ENCODE measurements at regions not wholly inside any gene's neighbourhood (a gene's known extent, or its start where the extent isn't known, plus 50 kb on each side); places are given as distances from the start of the nearest gene placed in this dataset.

- no TSS peak for BruUV-seq (replicated peaks)
- H3K9ac ChIP-seq (ENCODE audit: low read depth, low read length): no peak overlapping the region
- H2AK5ac ChIP-seq (ENCODE audit: low read depth, low read length): no peak overlapping the region
- no CpG with 5 or more reads among the region's 4 CpGs for WGBS, 2 experiments (ENCODE audit: extremely low coverage in 2 of 2, insufficient read length in 1 of 2)
- no peak overlapping the region for H3K4me3 ChIP-seq (ENCODE audit: insufficient read depth, low read depth, low read length)
- no peak overlapping the region for H3K27ac ChIP-seq (ENCODE audit: insufficient read depth, low read length)
- no peaks in the 10 kb centered on the region for H3K36me3 ChIP-seq (ENCODE audit: control insufficient read depth, insufficient read depth, low read length)
- no peak overlapping the region for H4K5ac ChIP-seq (ENCODE audit: low read depth, low read length)
- TF ChIP-seq BHLHE40 (IDR thresholded peaks at IDR 0.05; ENCODE audit: low read depth, low read length): no peak
- no peak for TF ChIP-seq SMC3 (IDR thresholded peaks at IDR 0.05; ENCODE audit: low read depth, low read length)
- TF ChIP-seq, protein P1, sequence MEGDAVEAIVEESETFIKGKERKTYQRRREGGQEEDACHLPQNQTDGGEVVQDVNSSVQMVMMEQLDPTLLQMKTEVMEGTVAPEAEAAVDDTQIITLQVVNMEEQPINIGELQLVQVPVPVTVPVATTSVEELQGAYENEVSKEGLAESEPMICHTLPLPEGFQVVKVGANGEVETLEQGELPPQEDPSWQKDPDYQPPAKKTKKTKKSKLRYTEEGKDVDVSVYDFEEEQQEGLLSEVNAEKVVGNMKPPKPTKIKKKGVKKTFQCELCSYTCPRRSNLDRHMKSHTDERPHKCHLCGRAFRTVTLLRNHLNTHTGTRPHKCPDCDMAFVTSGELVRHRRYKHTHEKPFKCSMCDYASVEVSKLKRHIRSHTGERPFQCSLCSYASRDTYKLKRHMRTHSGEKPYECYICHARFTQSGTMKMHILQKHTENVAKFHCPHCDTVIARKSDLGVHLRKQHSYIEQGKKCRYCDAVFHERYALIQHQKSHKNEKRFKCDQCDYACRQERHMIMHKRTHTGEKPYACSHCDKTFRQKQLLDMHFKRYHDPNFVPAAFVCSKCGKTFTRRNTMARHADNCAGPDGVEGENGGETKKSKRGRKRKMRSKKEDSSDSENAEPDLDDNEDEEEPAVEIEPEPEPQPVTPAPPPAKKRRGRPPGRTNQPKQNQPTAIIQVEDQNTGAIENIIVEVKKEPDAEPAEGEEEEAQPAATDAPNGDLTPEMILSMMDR (conservative IDR thresholded peaks at IDR 0.05; ENCODE audit: low read depth, low read length): no peak
- no peak for TF ChIP-seq RFX5 (IDR thresholded peaks at IDR 0.05; ENCODE audit: low read depth, low read length)
- no peak for TF ChIP-seq NFE2L2 (IDR thresholded peaks at IDR 0.05; ENCODE audit: low read depth, low read length)
- TF ChIP-seq POLR2A (IDR thresholded peaks at IDR 0.05; ENCODE audit: low read depth, low read length): no peak
- TF ChIP-seq CHD1 (IDR thresholded peaks at IDR 0.05; ENCODE audit: low read depth, low read length): no peak
- no peak for TF ChIP-seq ELK1 (IDR thresholded peaks at IDR 0.05; ENCODE audit: borderline replicate concordance, low read depth, low read length)
- TF ChIP-seq USF2 (IDR thresholded peaks at IDR 0.05; ENCODE audit: low read depth, low read length): no peak
- TF ChIP-seq RCOR1 (IDR thresholded peaks at IDR 0.05; ENCODE audit: insufficient replicate concordance, low read length): no peak
- no peak for TF ChIP-seq MAFK (IDR thresholded peaks at IDR 0.05; ENCODE audit: low read depth, low read length)
- TF ChIP-seq MXI1 (IDR thresholded peaks at IDR 0.05; ENCODE audit: borderline replicate concordance, low read depth, low read length): no peak
- TF ChIP-seq CEBPB (IDR thresholded peaks at IDR 0.05; ENCODE audit: low read depth, low read length): no peak
- TF ChIP-seq RAD21 (IDR thresholded peaks at IDR 0.05; ENCODE audit: low read length): no peak
- no peak overlapping the region for H2BK120ac ChIP-seq (ENCODE audit: low read depth, low read length)
- ChIA-PET POLR2A (ENCODE audit: unreplicated experiment) (no interaction called here), CTCF (interaction anchor here (0.6 kb wide), 1 partner anchor 557 kb away, joined by 5 read pairs; no protein-coding TSS in a partner anchor)
- no peak overlapping the region for H3K18ac ChIP-seq (ENCODE audit: low read depth, low read length)
- H2AFZ ChIP-seq (replicated peaks; ENCODE audit: low read length, poor library complexity): no peak overlapping the region
- H3K9me1 ChIP-seq (ENCODE audit: insufficient read depth, low read length): no peaks in the 10 kb centered on the region
- in situ Hi-C loops (cut with MboI; ENCODE audit: low sequenced_read_pairs) (no loop called here), intact Hi-C loops (cut with micrococcal nuclease) (no loop called here), dilution Hi-C loops (cut with HindIII; ENCODE audit: low sequenced_read_pairs, unreplicated experiment) (no loop called here)
- ATAC-seq (ENCODE audit: low read depth): no peak
- H3K79me1 ChIP-seq (ENCODE audit: low read depth in 1 of 2, low read length in 2 of 2): no peaks in the 10 kb centered on the region
- no peak overlapping the region for H4K91ac ChIP-seq (ENCODE audit: insufficient read depth, low read depth, low read length)
- H3K27me3 ChIP-seq (ENCODE audit: control insufficient read depth, insufficient read depth, low read length): no peaks in the 10 kb centered on the region
- H3K4ac ChIP-seq (ENCODE audit: low read depth, low read length): no peak overlapping the region
- H3K23ac ChIP-seq (ENCODE audit: low read depth, low read length): no peak overlapping the region
- H3K4me1 ChIP-seq (ENCODE audit: control insufficient read depth, insufficient read depth, low read length): no peaks in the 10 kb centered on the region
- H2BK5ac ChIP-seq (ENCODE audit: low read depth, low read length, poor library complexity, severe bottlenecking): no peak overlapping the region
- H4K20me1 ChIP-seq (ENCODE audit: insufficient read depth, low read length): no peaks in the 10 kb centered on the region
- H3K4me2 ChIP-seq (ENCODE audit: low read depth, low read length): no peak overlapping the region
- H2BK20ac ChIP-seq (ENCODE audit: low read depth, low read length): no peak overlapping the region
- H2AK9ac ChIP-seq (replicated peaks; ENCODE audit: low read depth, low read length, poor library complexity): no peak overlapping the region
- DNase-seq: no peak
- H3K56ac ChIP-seq (ENCODE audit: extremely low read depth, insufficient read depth, low read length): no peak overlapping the region
- no peaks in the 10 kb centered on the region for H3K9me3 ChIP-seq (ENCODE audit: control insufficient read depth, insufficient read depth, low read length)
- no peak overlapping the region for H4K8ac ChIP-seq (ENCODE audit: low read depth in 2 of 2, low read length in 2 of 2)
- no peak overlapping the region for H2BK15ac ChIP-seq (ENCODE audit: low read depth, low read length)
- H3K14ac ChIP-seq (replicated peaks; ENCODE audit: low read depth, low read length): no peak overlapping the region
Observed at GRCh38 chr10:36129051-36129450, 487.0 kb upstream of the FZD8 start.

Measured in IMR-90 (cell line).